ENCODE measurements at regions not wholly inside any gene's neighbourhood (a gene's known extent, or its start where the extent isn't known, plus 50 kb on each side); places are given as distances from the start of the nearest gene placed in this dataset.

DNA sequence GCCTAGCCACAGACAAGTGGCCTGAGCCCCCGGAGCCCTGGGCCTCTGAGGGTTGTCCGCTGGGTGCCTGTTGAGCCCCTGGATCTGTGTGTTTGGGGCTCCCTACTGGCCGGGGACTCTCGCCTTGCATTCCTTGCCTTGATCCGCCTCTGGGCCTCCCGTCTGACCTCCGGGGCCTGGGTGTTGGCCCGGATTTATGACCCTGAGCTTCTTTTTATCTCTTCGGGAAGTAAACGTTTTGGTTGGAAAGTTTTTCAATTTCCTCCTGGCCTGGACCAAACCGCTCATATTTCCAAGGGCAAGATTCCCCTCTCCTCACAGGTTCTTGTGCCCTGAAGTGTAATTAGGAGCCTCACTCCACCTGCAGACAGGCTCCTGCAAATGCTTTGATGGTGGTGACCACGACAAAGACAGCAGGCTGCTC is 69.3 kb upstream of the EGFLAM start:
- DNase-seq (ENCODE audit: insufficient read length, low spot score) (no peak), FAIRE-seq (no peak)
- TF ChIP-seq, protein P1, sequence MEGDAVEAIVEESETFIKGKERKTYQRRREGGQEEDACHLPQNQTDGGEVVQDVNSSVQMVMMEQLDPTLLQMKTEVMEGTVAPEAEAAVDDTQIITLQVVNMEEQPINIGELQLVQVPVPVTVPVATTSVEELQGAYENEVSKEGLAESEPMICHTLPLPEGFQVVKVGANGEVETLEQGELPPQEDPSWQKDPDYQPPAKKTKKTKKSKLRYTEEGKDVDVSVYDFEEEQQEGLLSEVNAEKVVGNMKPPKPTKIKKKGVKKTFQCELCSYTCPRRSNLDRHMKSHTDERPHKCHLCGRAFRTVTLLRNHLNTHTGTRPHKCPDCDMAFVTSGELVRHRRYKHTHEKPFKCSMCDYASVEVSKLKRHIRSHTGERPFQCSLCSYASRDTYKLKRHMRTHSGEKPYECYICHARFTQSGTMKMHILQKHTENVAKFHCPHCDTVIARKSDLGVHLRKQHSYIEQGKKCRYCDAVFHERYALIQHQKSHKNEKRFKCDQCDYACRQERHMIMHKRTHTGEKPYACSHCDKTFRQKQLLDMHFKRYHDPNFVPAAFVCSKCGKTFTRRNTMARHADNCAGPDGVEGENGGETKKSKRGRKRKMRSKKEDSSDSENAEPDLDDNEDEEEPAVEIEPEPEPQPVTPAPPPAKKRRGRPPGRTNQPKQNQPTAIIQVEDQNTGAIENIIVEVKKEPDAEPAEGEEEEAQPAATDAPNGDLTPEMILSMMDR (IDR thresholded peaks at IDR 0.05; ENCODE audit: insufficient read depth, missing control alignments) = no peak

DNA sequence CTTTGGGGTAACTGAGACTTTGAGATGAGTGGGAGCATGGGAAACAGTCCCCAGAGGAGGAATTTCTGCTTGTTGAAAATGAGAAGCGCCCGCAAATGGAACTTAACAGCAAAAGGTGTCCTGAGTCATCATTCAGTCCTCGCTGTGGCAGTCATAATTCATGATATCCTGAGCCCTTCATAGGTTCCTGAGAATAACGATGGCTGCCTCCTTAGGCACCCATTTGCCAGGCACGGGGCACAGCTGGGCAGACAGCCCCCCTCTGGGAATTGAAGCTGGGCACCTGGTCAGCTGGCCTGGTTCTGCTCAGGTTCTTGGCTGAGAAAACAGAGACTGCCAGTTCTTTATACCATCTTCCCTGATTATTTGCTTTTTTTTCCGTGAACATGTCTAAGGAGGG is 69.8 kb upstream of the EGFLAM start:
- TF ChIP-seq, protein P1 (IDR thresholded peaks at IDR 0.05; ENCODE audit: insufficient read depth, missing control alignments) = no peak
- FAIRE-seq = no peak
- DNase-seq (ENCODE audit: insufficient read length, low spot score) = no peak

DNA sequence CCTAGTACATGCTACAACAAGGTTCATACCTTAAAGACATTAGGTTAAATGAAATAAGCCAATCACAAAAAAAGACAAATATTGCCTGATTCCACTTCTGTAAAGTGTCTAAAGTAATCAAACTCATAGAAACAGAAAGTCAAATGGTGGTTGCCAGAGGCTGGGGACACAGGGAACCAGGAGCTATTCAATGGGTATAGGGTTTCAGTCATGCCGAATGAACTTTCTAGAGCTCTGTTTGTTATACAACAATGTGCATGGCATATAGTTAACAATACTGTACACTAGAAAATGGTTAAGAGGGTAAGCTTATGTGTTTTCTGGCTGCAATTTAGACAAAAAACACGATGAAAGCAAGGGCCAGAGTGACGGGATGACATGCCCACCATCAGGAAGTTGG is 70.8 kb upstream of the EGFLAM start:
- DNase-seq (ENCODE audit: insufficient read length, low spot score) = no peak
- no peak for FAIRE-seq
- TF ChIP-seq, protein P1 (IDR thresholded peaks at IDR 0.05; ENCODE audit: insufficient read depth, missing control alignments) = no peak

DNA sequence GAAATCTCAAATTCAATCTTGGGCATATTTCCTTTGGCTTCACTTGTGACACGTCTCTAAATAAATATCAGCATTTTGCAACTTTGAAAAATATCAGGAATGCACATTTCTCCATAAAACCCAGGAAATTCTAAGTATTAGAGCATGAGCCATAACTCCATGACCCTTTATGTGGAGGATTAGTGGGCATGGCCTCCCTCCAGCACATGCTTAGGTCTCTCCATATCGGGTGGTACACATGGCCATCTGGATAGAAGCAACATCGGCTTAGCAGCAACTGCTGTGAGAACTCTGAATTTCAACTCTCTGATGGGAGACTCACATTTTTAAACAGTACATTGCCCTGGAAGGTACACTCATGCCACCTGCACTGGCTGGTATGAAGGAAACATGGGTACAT is 73.7 kb upstream of the EGFLAM start:
- FAIRE-seq (no peak), DNase-seq (ENCODE audit: insufficient read length, low spot score) (no peak)
- TF ChIP-seq, protein P1 (IDR thresholded peaks at IDR 0.05; ENCODE audit: insufficient read depth, missing control alignments) = no peak

DNA sequence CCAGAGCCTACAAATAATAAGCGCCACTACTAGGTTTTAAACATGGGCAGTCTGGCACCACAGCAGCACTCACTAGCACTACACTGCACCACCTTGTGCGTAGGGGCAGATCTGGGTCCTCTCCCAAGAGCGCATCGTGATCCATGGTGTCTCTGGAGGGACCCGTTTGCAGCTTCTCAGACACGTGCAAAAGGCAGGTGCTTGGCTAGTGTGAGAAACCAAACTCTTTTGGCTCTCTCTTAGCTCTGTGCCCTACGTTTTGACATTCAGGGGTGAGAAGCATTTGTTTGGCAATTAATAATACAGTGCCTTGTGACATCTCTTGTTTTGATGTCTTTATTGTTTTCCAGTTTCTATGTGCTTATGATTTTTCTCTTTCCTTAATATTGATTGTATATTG is 75.4 kb upstream of the EGFLAM start:
- DNase-seq (ENCODE audit: insufficient read length, low spot score) = no peak
- TF ChIP-seq, protein P1 (IDR thresholded peaks at IDR 0.05; ENCODE audit: insufficient read depth, missing control alignments) = no peak
- FAIRE-seq = no peak

DNA sequence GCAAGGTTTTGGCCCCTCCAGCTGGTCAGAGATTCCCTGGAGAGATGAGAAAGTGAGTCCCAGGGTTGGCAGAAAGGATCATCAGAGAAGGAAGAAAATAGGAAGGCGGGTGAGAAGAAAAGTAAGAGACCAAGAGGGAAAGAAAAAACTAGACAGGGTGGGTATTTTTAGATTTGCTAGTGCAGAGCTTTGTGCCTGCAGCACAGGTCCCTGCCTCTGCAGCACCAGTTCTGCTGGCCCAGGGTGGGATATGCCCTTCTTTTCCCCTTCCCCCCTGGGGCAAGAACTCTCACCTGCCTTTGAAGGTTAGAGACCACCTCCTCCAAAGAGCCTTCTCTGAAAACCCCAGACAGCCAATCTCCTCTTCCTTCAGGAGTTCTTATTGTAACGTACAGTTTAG is 90.3 kb upstream of the EGFLAM start:
- TF ChIP-seq, protein P1 (IDR thresholded peaks at IDR 0.05; ENCODE audit: insufficient read depth, missing control alignments) = no peak
- FAIRE-seq = no peak
- DNase-seq (ENCODE audit: insufficient read length, low spot score) = no peak

DNA sequence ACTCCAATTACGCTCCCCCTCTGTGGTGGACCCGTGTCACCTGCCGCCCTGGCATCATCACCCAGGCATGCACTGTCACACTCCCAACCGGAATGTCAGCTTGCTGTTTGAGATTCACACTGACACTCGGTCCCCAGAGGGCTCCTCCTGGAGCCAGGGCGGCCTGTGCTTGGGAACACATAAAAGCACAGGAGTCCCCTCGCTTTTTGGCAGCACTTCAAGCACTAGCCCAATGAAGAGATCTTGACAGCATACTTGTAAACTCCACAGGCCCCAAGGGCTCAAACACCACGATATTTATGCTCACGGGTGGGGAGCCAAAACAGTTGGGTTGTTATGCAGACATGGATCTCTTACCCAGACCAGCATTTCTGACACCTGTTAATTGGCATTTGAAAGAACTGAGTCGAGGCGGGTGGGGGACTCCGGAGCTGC is 90.8 kb upstream of the EGFLAM start:
- TF ChIP-seq, protein P1 (IDR thresholded peaks at IDR 0.05; ENCODE audit: insufficient read depth, missing control alignments) = no peak
- DNase-seq (ENCODE audit: insufficient read length, low spot score) (no peak), FAIRE-seq (no peak)

All from D721Med (cell line).